ENCODE measurements at regions not wholly inside any gene's neighbourhood (a gene's known extent, or its start where the extent isn't known, plus 50 kb on each side); places are given as distances from the start of the nearest gene placed in this dataset.

DNA sequence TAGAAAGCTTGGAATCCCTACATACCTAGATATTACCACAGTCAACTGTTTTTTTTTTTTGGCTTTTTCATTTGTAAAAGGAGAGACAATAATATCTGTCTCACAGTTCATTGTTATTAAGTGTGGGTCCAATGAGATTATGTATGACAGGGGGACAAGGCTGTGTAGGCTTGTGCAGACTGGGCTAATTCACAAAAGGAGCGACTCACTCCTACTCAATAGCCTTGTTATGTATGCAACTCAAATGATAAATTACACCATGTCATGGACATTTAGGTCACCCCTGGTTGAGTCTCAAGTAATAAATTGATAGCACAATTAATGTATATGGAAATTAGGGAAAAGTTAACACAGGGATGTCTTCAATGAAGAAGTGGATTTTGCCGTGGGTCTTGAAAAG is 208.2 kb upstream of the MAP3K7 start:
- DNase-seq (ENCODE audit: low spot score), result no peak

DNA sequence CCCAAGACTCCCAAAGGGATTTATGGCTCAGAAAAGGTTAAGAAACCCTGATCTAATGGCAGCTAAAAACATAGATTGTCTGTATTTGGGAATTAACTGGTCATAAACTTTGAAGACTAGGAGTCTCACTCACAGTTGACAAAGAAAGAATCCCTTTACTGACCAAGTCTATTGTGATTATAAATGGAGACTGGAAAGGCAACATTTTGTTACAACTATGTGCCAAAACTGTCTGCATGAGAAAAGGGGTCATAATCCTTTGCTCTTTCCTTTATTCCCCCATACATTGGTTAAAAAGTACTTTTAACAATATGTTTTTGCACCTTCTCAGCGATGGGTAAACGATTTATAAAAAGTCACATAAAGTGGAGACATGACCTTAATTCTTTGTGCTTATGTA is 206.9 kb upstream of the MAP3K7 start:
- DNase-seq (ENCODE audit: low spot score), result no peak

DNA sequence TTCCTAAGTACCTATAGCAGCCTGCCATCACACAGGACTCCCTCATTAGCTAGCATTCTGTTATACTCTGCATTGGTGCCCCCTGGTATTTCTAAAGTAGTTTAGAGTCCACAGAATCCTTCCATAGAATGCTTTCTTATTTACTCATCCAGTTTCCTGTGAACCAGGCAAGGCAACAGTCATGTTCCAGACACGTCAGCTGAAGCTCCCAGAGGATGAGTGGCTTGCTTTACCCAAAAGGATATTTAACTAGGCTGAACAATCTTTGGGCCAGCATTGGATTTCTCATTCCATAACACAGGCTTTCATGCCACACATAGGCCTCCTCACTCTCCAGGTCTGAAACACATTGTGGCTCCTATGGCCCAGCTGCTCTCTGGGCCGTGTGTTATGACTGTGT is 203.8 kb upstream of the MAP3K7 start:
- no peak for DNase-seq (ENCODE audit: low spot score)

DNA sequence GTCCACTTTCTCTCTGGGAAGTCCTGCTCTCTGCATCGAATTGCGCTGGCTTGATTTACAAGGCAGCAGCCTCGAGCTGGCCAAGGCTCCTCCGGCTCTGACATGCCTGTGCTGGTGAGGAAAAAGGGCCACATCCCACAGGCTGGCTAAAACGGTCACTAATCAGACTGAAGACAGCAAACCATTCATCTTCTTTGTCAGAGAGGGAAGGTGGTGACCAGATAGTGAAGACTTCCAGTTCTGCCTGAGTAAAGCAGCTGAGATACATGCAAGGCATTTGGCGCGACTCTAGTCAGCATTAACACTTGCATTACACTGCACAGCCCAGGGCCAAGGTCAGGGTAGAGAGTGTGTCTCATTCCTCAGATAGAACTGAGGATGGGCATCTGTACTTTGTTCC is 203.2 kb upstream of the MAP3K7 start:
- DNase-seq (ENCODE audit: low spot score), result no peak

DNA sequence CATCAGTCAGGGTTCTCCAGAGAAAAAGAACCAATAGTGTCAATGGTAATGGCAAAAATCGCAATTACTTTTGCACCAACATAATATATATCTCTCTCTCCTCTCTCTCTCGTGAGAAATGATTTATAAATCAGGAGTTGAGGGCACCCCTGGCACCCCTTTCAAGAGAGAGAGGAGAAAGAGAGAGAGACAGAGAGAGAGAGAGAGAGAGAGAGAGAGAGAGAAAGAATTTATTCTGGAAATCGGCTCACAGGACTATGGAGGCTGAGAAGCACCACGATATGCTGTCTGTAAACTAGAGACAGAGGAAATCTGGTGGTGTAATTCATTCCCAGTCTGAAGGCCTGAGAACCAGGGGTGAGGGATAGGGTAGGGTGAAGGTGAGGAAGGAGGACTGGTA is 201.9 kb upstream of the MAP3K7 start:
- no peak for DNase-seq (ENCODE audit: low spot score)

DNA sequence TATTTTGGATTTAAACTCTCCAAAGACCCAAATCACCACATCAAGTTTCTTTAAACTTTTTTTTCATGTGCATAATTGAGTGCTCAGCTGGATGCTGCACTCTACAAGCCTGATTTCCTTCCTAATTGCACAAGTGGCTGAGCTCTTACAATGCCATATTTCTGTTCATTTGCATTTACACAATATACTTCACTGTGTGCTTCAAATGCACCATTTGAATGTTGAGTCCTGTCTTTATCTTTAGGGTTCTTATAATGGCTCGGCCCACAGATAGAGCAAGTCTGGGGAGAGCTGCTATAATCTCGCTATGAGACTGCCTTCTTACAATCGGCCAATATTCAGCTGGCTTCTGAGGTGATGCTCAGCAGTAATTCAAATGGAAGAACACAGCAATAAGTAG is 200.6 kb upstream of the MAP3K7 start:
- no peak for DNase-seq (ENCODE audit: low spot score)

DNA sequence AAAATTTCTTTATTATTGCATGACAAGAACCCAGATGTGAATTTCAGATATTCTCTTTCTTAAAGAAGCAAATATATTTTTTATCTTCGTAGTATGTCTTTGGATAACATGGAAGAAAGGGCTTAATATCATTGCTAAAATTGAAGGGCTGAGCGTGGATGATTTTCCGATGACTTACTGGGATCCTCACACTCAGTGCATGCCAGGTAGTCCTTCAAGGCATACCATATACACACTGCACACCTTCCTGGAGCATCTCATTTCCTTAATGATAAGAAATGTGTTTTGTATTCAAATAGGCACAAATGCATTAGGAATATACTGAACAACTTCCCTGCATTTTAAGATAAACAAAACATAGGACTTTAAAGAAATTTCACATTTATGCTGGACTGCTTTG is 193.9 kb upstream of the MAP3K7 start:
- no peak for DNase-seq (ENCODE audit: low spot score)

DNA sequence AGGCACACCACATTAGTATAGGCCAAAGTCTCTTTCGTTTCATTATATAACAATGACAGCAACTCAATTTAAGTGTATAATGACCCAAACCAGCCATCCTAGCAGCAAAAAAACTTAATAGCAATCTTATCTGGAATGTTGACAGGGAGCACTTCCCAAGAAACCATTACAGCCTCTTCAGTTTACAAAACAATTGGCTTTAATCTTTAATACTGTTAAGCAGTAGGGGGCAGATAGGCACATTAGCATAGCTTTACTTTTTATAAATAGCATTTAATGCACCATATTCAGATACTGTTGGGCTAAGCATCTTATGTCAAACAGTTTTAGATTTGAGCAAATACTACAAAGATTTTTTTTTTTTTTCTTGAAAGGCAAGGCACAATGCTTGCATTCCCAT is 193.3 kb upstream of the MAP3K7 start:
- no peak for DNase-seq (ENCODE audit: low spot score)

DNA sequence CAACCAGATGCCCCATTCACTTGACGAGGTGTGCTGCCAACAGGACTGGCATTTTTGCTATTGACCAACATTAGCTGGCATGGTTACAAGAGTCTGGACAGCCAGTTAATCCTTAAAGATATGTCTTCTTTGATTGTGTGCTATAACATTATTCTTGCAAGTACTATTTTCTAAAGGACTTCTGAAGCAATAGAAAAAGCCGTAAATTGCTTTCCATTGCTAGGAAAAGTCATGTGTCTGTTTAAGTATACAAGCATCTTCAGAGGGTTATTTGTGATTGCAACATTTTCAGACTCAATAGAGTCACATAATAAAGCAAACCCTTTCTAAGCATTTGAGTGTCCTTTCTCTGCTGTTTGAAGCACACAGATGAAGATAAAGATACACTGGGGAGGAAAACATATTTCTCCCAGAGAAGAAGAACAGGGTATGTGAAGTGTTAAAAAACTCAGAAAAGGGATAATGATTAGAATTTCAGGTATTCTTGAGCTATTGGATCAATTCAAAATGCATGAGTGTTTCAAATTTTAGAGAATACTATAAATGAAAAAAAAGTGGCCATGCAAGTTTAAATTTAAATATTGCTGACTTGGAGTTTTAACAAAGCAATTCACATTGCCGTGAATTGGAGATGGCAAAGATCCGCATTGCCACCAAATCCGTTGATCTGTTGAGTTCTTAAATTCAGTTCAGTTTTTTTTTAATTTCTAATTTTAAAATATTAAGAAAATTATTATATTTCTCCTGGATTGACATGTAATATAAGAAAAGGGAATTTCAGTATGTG is 191.7 kb upstream of the MAP3K7 start:
- DNase-seq (ENCODE audit: low spot score), result no peak

DNA sequence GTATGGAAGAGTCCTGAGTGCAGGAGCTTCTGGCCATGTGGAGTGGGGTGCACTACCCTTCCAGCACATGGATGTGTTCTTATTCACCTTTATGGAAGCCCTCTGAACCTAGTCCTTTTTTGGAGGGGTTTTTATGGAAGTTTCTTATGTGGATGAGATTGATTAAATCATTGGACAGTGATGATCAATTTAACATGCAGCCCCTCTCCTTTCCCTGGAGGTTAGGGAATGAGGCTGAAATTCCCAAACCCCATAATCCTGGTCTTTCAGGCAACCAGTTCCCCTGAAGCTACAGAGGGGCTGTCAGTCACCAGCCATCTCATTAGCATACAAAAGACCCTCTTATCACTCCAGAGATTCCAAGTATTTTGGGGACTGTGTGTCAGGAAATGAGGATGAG is 183.9 kb upstream of the MAP3K7 start:
- DNase-seq (ENCODE audit: low spot score), result no peak

DNA sequence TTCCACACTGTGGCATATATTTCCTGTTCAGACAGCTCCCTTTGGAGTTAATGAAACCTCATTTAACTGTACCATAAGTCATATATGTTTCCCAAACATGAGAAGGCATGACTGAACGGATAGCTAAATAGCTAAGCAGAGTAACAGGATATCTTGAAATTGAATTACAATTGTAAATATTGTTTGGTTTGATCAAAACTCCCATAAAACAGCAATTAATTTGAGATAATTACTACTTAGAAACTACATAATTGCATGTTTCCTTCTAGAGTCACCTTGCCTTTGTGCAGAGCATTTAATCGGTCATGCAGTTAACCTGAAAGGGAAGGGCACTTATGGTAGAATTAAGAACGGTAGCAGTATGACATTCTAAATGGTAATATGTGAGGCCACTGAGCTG is 179.0 kb upstream of the MAP3K7 start:
- no peak for DNase-seq (ENCODE audit: low spot score)

DNA sequence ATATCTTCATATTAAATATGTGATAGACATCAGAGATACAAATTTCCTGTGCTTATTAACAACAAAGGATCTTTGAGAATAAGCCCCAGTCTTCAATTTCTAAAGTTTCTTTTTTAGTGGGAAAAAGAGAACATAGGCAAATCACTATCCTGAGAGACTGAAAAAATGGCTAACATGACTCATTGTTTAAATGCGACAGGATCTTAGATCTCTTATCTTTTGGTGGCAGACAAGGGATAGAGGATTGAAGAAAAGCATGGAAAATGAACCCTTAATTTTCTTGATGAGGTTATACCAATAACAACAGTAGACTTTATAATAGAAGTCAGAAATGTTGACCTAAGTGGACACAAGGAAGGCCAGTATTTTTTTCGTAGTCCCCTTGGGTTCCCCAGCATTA is 178.6 kb upstream of the MAP3K7 start:
- DNase-seq (ENCODE audit: low spot score), result no peak

DNA sequence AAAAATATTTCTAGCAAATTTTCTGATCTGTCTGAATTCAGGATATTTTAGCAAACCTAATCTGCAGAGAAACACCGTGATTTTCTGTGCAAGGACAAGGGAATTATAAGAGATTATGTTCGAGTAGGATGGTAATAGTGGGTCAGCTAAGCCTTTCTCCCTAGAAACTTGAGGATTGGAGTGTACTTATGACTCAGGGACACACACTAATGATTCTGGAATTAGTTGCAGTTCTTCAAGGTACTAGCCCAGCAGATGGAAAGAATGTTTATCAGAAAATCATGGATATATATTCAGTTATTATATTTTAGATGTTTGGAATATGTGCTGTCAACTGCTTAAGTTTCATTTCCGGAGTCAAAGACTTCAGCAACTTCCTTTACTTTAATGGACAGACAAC is 177.1 kb upstream of the MAP3K7 start:
- DNase-seq (ENCODE audit: low spot score), result no peak

DNA sequence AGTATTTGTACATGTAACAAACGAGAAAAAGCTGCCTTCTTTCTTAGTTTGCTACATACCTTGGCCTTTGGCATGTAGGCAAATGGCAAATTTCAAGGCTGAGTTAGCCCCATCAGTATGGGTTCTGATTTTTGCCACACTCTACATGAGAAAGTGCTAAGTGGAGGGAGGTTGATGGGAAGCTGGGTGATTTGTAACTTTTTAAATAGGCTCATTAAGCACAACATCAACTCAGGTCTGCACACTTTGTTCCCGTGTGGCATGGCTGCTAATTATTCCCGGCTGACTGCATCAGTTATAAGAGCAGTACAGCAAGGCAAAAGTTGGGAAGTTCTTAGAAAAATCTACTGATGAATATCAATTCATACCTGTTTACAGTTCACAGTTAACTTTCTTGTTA is 172.8 kb upstream of the MAP3K7 start:
- DNase-seq (ENCODE audit: low spot score), result no peak

DNA sequence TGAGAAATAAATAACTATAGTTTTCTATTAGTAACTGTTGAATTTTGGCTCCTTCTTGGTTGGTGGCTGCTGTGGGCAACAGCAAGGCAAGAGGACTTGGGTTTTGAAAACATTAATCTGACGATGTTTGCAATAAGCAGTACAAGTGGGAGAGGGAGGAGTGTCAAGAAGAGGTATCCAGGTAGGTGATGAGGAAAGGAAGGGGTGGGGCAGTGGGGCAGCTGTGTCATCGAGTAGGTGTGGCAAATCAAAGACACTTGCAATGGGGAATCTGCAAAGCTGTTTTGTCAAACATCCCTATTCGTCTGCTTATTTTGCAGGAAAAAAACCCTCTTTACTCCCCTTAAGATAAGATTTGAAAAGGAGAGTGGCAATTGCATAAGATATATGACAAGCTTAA is 171.9 kb upstream of the MAP3K7 start:
- DNase-seq (ENCODE audit: low spot score), result no peak

DNA sequence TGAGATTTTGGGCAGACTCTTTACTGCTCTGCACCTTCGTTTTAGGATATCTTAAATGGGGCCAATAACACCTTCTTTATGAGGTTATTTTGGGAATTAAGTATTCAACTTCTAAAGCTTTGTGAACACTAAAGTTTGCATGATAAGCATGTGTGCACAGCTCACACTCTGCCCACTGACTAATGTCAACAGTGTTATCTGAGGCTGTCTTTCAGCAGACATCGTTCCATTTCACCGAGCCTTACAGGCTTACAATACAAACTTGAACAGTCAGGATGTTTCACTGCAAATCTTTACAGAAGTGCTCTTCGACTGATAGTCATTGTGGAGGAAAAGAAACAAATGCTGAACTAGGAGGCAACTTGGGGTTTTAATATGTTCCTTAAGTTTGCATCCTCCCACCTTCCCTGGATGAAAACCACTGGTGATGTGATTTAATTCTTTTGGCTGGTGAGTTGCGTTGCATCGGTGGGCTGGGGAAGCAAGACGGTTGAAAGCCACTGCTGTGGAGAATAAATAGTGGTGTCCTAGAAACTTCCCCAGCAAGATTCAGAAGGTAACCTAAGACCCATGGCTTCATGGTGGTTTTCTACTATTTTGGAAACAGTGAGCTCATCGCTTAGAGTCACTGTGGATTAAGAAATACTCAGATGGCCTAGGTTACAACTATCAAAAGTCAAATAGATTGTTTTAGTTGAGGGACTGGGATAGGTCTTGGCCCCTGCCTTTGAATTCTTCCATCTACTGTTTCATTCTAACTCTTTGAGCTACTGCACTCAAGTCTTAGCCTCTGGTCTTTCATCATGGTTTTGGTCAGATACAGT is 167.2 kb upstream of the MAP3K7 start:
- no peak for DNase-seq (ENCODE audit: low spot score)

DNA sequence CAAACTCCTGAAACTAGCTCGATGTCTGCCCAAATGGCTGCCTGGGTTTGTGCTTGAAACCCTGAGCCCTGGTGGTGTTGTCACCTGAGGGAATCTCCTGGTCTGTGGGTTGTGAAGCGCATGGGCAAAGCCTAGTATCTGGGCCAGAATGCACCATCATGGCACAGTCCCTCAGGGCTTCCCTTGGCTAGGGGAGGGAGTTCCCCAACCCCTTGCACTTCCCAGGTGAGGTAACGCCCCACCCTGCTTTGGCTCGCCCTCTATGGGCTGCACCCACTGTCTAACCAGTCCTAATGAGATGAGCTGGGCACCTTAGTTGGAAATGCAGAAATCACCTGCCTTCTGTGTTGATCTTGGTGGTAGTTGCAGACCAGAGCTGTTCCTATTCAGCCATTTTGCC is 152.9 kb upstream of the MAP3K7 start:
- no peak for DNase-seq (ENCODE audit: low spot score)

DNA sequence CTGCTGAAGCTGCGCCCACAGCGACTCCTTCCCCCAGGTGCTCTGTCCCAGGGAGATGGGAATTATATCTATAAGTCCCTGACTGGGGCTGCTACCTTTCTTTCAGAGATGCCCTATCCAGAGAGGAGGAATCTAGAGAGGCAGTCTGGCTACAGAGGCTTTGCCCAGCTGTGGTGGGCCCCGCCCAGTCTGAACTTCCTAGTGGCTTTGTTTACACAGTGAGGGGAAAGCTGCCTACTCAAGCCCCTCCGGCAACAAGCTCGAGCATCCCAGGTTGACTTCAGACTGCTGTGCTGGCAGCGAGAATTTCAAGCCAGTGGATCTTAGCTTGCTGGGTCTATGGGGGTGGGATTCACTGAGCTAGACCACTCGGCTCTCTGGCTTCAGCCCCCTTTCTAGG is 152.5 kb upstream of the MAP3K7 start:
- DNase-seq (ENCODE audit: low spot score), result no peak

DNA sequence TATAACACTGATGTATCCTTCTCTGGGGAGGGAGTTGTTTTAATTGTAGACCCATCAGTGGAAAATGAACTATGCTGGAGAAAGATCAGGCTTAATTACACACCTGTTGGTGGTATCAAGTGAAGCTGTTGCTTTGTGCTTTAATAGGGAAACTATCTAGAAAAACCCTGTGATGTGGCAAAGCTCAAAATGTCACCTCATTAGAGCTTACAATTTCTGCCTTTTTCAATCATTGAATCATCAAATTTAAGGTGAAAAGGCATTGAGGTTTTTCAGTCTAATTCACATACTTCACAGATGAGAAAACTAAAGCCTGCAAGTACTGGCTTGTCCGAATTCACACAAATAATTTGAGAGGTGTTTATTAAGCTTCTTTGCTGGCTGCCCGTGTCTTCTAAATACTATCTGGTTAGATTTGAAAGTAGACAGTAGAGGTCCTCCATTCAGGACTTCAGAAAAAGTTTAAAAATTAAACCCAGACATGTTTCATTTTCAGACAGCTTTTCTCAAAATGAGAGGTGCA is 143.3 kb upstream of the MAP3K7 start:
- DNase-seq (ENCODE audit: low spot score), result no peak

DNA sequence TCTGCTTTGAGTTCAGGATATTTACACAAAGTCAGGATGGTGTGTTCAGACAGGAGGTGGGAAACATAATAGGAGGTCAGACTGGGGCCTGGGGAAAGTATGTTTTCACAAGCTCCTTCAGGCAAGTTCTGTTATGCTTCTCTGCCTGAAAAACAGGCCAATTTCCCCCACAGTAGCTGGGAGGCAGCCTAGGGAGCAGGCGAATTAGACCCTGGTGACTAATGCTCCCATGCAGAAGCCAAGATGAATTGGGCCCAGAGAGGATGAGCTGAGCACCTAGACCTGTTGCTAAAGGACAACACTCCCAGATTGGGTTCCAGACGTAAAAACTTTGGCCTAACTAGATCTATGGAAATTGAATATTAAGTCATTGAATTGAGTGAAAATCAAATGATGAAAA is 142.2 kb upstream of the MAP3K7 start:
- no peak for DNase-seq (ENCODE audit: low spot score)

DNA sequence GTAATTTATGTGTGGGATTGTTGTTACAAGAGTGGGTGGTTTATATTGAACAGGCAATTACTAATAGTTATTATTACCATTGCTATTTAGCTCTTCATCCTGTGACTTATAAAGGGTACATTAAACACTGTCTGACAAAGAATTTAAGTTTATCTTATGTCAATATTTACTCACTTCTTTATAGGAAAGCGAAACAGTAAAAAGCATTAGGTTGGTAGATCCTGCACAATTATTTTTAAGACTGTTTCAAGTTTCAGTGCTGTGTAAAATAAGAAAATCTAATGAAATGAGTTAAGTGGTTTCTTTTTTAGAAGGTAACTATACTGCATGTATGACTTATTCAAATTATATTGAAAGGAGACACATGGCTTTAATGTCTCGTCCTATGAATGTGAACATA is 135.8 kb upstream of the MAP3K7 start:
- DNase-seq (ENCODE audit: low spot score), result no peak

DNA sequence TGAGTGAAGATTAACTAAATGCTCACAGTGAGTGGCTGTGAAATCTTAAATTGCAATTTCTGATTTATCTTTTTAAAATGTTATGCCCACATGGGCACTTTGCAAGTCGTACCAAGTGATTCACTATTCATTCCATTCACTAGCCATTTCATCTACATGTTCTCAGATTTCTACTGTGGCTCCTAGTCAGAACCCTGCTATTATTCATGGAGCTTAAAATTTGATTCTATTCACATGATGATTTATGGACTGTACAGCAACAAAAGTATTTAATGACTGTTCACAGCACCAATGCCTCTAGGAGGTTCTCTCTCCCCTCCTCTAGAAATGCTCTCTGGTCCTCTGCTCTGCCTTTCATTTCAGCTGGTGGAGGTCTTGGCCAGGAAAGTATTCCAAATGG is 133.5 kb upstream of the MAP3K7 start:
- no peak for DNase-seq (ENCODE audit: low spot score)

Measured in CD4-positive, alpha-beta T cell treated with Interleukin-6 at 100 ng/mL for 8 hours (primary cell).